Smooth muscle cell (in vitro differentiated cells): ENCODE measurements at regions not wholly inside any gene's neighbourhood (a gene's known extent, or its start where the extent isn't known, plus 50 kb on each side); places are given as distances from the start of the nearest gene placed in this dataset.

Source experiments
- DNase-seq: peaks from one replicate; lab custom pipeline; 2025; ENCODE audit not compliant: unreplicated experiment; lab: John Stamatoyannopoulos, UW
- H2AFZ ChIP-seq: fragments of 200-600 bp; sonication (generic); 2 replicates; pipeline ENCODE4 v1.6.0; 2016; ENCODE audit warnings: antibody characterized with exemption, low read depth, mild to moderate bottlenecking
- H3F3A ChIP-seq: fragments of 200-600 bp; sonication (generic); 2 replicates; pipeline ENCODE4 v1.6.0; 2017; ENCODE audit warnings: antibody characterized with exemption, low read depth
- H3K27ac ChIP-seq: fragments of 200-600 bp; sonication (generic); 2 replicates; pipeline ENCODE4 v1.5.1; 2016; ENCODE audit warnings: low read depth, mild to moderate bottlenecking
- H3K27me3 ChIP-seq: fragments of 200-600 bp; sonication (generic); 2 replicates; pipeline ENCODE4 v1.6.1; 2016; ENCODE audit warnings: low read depth, mild to moderate bottlenecking
- H3K36me3 ChIP-seq: fragments of 200-600 bp; sonication (generic); 2 replicates; pipeline ENCODE4 v1.5.1; 2016; ENCODE audit warnings: low read depth
- H3K4me1 ChIP-seq: fragments of 200-600 bp; sonication (generic); 2 replicates; pipeline ENCODE4 v1.5.1; 2016; ENCODE audit warnings: low read depth
- H3K4me2 ChIP-seq: fragments of 200-600 bp; sonication (generic); 2 replicates; pipeline ENCODE4 v1.6.0; 2016; ENCODE audit warnings: mild to moderate bottlenecking
- H3K4me3 ChIP-seq: fragments of 200-600 bp; sonication (generic); 2 replicates; pipeline ENCODE4 v1.5.1; 2016; ENCODE audit warnings: mild to moderate bottlenecking
- H3K79me2 ChIP-seq: fragments of 200-600 bp; sonication (generic); 2 replicates; pipeline ENCODE4 v1.6.0; 2016; ENCODE audit warnings: low read depth, mild to moderate bottlenecking
- H3K9ac ChIP-seq: fragments of 200-600 bp; sonication (generic); 2 replicates; pipeline ENCODE4 v1.6.0; 2016; ENCODE audit warnings: low read depth
- H3K9me3 ChIP-seq: fragments of 200-600 bp; sonication (generic); replicated peaks from 2 replicates; pipeline ENCODE4 v1.5.1; 2016; ENCODE audit warnings: low read depth
- H4K20me1 ChIP-seq: fragments of 200-600 bp; sonication (generic); 2 replicates; pipeline ENCODE4 v1.6.0; 2016; ENCODE audit warnings: low read depth
- WGBS: methylation state at CpG from one replicate; pipeline ENCODE4 v1.1.7; 2016; ENCODE audit warnings: low lambda C conversion rate; 5-methylcytosine and 5-hydroxymethylcytosine counted together
- TF ChIP-seq, protein P1 (sequence below): fragments of 200-600 bp; sonication (generic); IDR thresholded peaks from 2 replicates; pipeline ENCODE4 v1.5.1; 2017; ENCODE audit warnings: borderline replicate concordance, mild to moderate bottlenecking, antibody characterized with exemption; ENCODE audit not compliant: insufficient read depth, poor library complexity, severe bottlenecking

DNA sequence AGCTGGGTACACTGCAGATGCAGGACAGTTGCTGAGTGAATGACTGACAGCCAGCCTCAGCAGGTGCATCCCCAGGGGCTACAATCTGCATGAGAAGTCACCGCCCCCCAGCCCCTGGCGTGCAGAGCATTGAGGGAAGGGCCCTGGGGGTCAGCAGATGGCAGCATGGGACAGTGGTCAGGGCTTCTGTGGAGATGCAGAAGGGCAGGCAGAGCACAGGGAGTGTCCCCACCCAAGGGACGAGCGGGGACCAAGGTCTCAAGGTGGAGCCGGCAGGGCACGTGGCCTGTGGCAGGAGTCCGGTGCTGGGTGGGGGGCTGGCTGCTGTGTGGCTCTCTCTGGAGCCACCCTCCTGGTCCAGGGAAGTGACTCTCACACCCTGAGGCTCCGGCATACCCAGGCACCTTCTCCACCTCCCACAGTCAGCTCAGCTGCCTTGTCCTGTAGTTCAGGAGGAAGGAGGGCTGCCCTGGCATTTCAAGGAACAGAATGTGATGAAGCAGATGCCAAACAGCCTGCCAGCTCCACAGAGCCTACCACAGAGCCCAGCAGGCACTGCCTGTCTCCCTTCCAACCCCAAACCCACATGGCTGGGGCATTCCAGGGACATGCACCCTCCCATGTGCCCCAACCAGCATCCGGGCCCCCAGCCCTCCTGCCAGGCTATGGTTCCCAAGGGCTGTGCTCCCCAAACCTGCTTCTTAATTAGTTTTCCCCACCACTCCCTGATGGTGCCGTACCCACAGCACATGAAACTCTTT is 114.5 kb downstream of the TMEM130 start:
- Histone ChIP-seq H3K9me3 (no peaks in the 10 kb centered on the region), H3K79me2 (no peaks in the 10 kb centered on the region), H3K36me3 (no peaks in the 10 kb centered on the region), H3K9ac (no peak overlapping the region), H4K20me1 (no peaks in the 10 kb centered on the region), H3K27ac (no peak overlapping the region), H3K27me3 (no peaks in the 10 kb centered on the region), H3K4me1 (no peaks in the 10 kb centered on the region), H3K4me3 (no peak overlapping the region), H3F3A (no peaks in the 10 kb centered on the region), H3K4me2 (no peak overlapping the region), H2AFZ (no peak overlapping the region)
- no peak for DNase-seq
- TF ChIP-seq, protein P1, sequence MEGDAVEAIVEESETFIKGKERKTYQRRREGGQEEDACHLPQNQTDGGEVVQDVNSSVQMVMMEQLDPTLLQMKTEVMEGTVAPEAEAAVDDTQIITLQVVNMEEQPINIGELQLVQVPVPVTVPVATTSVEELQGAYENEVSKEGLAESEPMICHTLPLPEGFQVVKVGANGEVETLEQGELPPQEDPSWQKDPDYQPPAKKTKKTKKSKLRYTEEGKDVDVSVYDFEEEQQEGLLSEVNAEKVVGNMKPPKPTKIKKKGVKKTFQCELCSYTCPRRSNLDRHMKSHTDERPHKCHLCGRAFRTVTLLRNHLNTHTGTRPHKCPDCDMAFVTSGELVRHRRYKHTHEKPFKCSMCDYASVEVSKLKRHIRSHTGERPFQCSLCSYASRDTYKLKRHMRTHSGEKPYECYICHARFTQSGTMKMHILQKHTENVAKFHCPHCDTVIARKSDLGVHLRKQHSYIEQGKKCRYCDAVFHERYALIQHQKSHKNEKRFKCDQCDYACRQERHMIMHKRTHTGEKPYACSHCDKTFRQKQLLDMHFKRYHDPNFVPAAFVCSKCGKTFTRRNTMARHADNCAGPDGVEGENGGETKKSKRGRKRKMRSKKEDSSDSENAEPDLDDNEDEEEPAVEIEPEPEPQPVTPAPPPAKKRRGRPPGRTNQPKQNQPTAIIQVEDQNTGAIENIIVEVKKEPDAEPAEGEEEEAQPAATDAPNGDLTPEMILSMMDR: peak; percentile 18
- 67% methylated on average over 10 of the region's 10 CpGs for WGBS

DNA sequence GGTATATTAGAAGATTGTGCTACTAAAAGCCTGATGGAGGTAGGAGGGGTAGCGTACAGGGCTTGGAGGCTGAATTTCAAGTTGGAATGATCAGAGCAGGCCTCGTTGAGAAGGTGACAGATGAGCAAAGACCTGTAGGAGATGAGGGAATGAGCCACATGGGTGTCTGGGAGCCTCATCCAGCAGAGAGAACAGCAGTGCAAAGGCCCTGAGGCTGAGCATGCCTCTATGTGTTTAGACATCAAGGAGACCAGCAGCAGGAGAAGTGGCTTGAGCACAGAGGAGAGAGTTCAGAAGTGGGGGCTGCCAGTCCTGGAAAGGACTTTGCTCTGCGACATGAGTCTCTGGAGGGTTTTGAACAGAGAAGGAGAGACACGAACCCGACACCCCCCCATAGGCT is 111.7 kb downstream of the TMEM130 start:
- Histone ChIP-seq H3K4me2 (no peak overlapping the region), H4K20me1 (no peaks in the 10 kb centered on the region), H2AFZ (no peak overlapping the region), H3F3A (no peaks in the 10 kb centered on the region), H3K27ac (no peak overlapping the region), H3K9me3 (no peaks in the 10 kb centered on the region), H3K4me1 (no peaks in the 10 kb centered on the region), H3K9ac (no peak overlapping the region), H3K79me2 (no peaks in the 10 kb centered on the region), H3K4me3 (no peak overlapping the region), H3K36me3 (no peaks in the 10 kb centered on the region), H3K27me3 (no peaks in the 10 kb centered on the region)
- TF ChIP-seq, protein P1: no peak
- WGBS: 94% methylated on average over 5 of the region's 5 CpGs
- no peak for DNase-seq

DNA sequence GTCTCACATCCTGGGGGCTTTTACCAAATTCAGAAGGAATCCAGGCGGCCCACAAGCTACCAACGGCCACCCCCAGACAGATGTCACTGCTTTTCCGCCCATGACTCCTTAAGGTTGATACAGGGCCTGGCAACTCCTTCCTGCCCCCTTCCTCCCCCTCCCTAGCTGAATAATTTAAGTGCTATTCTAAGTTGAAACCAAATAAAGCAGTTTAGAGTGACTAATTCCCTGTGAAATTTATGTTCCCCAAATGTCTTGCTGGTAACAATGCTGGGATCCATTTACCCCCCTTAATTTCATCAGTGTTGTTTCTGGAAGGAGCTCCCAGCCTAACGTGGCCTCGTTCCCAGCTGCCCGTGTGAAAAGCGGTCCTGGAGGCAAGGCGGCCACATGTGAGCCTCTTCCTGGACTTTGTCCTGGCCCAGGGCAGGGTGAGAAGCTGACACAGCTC is 109.6 kb downstream of the TMEM130 start:
- Histone ChIP-seq H3K27ac (no peak overlapping the region), H3F3A (no peaks in the 10 kb centered on the region), H3K4me3 (no peak overlapping the region), H3K4me1 (no peaks in the 10 kb centered on the region), H2AFZ (no peak overlapping the region), H3K27me3 (no peaks in the 10 kb centered on the region), H3K9me3 (no peaks in the 10 kb centered on the region), H4K20me1 (no peaks in the 10 kb centered on the region), H3K36me3 (no peaks in the 10 kb centered on the region), H3K79me2 (no peaks in the 10 kb centered on the region), H3K4me2 (no peak overlapping the region), H3K9ac (no peak overlapping the region)
- DNase-seq: no peak
- TF ChIP-seq, protein P1: no peak
- WGBS: 82% methylated on average over 8 of the region's 8 CpGs

DNA sequence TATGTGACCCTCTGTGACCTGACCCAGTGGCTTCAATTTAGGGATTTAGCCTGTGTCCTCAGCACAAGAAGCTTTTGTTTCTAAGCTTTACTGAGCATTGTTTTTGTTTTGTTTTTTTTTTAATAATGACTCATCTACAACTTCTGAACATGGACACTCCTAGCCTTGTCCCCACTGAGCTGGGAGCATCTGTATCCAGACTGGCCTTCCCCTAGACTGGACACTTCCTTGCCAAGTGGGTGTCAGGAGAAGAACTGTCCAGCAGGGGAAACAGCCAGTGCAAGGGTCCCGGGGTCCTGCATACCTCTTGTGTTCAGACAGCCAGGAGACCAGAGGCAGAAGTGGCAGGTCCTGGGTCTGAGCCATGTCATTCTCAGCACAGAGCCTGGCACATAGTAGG is 108.6 kb downstream of the TMEM130 start:
- H3K4me3 ChIP-seq: no peak overlapping the region
- WGBS: 93% methylated on average over 1 of the region's 1 CpG
- H4K20me1 ChIP-seq: no peaks in the 10 kb centered on the region
- H3K27ac ChIP-seq: no peak overlapping the region
- no peaks in the 10 kb centered on the region for H3K4me1 ChIP-seq
- H3K9ac ChIP-seq: no peak overlapping the region
- H3K36me3 ChIP-seq: no peaks in the 10 kb centered on the region
- TF ChIP-seq, protein P1: no peak
- H3K27me3 ChIP-seq: no peaks in the 10 kb centered on the region
- DNase-seq: no peak
- H3K4me2 ChIP-seq: no peak overlapping the region
- H2AFZ ChIP-seq: no peak overlapping the region
- no peaks in the 10 kb centered on the region for H3F3A ChIP-seq
- no peaks in the 10 kb centered on the region for H3K9me3 ChIP-seq
- H3K79me2 ChIP-seq: no peaks in the 10 kb centered on the region
